SK-N-SH (cell line): ENCODE measurements at regions not wholly inside any gene's neighbourhood (a gene's known extent, or its start where the extent isn't known, plus 50 kb on each side); places are given as distances from the start of the nearest gene placed in this dataset.

Experiments used
- CTCF ChIA-PET: fragments of 300-600, 350-600 bp; formaldehyde crosslinking; extraction: SDS; loops from one replicate; lab custom pipeline; 2021; lab: Yijun Ruan, JAX
- POLR2A ChIA-PET: fragments of 350-600 bp; sonication (Branson Sonifier 250); formaldehyde crosslinking; extraction: SDS; loops from one replicate; lab custom pipeline; 2020; ENCODE audit warnings: antibody characterized with exemption, inconsistent platforms; lab: Yijun Ruan, JAX
- DNase-seq: peaks from one replicate; pipeline ENCODE4 v3.0.0; 2012
- H2AFZ ChIP-seq: fragments of 200-600 bp; sonication (generic); 2 replicates; pipeline ENCODE4 v1.8.1; 2016; ENCODE audit warnings: antibody characterized with exemption, mild to moderate bottlenecking, low read depth
- H3F3A ChIP-seq: fragments of 200-600 bp; sonication (generic); replicated peaks from 2 replicates; pipeline ENCODE3; 2016; ENCODE audit warnings: antibody characterized with exemption, mild to moderate bottlenecking; ENCODE audit not compliant: insufficient read depth
- H3K27ac ChIP-seq, 2 experiments: fragments of 200-500 bp in 1 of 2; fragments of 200-600 bp in 1 of 2; sonication (Bioruptor generic) in 1 of 2; sonication (generic), shearing (Covaris generic) in 1 of 2; 2 replicates each; pipeline versions ENCODE4 v1.5.1 to v1.6.1; 2014 to 2016; ENCODE audit warnings: low read depth in 2 of 2, inconsistent platforms in 1 of 2, low read length in 1 of 2, mild to moderate bottlenecking in 1 of 2, mixed read lengths in 1 of 2
- H3K27me3 ChIP-seq: fragments of 200-600 bp; sonication (generic), shearing (Covaris generic); 2 replicates; pipeline ENCODE4 v1.6.1; 2016; ENCODE audit warnings: mixed run types; ENCODE audit not compliant: insufficient read depth
- H3K36me3 ChIP-seq, 2 experiments: fragments of 200-500 bp in 1 of 2; fragments of 200-600 bp in 1 of 2; sonication (Bioruptor generic) in 1 of 2; sonication (generic) in 1 of 2; replicated peaks in 1 of 2; 2 replicates each; pipeline versions ENCODE3 to v1.5.1; 2014 to 2016; ENCODE audit warnings: low read length in 1 of 2, mild to moderate bottlenecking in 1 of 2; ENCODE audit not compliant: insufficient read depth in 2 of 2, control insufficient read depth in 1 of 2
- H3K4me1 ChIP-seq, 2 experiments: fragments of 200-500 bp in 1 of 2; fragments of 200-600 bp in 1 of 2; sonication (Bioruptor generic) in 1 of 2; sonication (generic), shearing (Covaris generic) in 1 of 2; 2 replicates each; pipeline versions ENCODE4 v1.5.1 to v1.6.1; 2014 to 2016; ENCODE audit warnings: low read depth in 1 of 2, low read length in 1 of 2, mixed run types in 1 of 2; ENCODE audit not compliant: insufficient read depth in 2 of 2, control insufficient read depth in 1 of 2
- H3K4me2 ChIP-seq: fragments of 200-600 bp; sonication (generic), shearing (Covaris generic); 2 replicates; pipeline ENCODE4 v1.6.1; 2017; ENCODE audit warnings: mixed run types
- H3K4me3 ChIP-seq, 2 experiments: fragments of 200-500 bp in 1 of 2; fragments of 200-600 bp in 1 of 2; sonication (Bioruptor generic) in 1 of 2; sonication (generic), shearing (Covaris generic) in 1 of 2; 2 replicates each; pipeline versions ENCODE4 v1.5.1 to v1.8.1; 2014 to 2016; ENCODE audit warnings: low read depth in 2 of 2, inconsistent platforms in 1 of 2, low read length in 1 of 2, mild to moderate bottlenecking in 1 of 2, mixed read lengths in 1 of 2, moderate library complexity in 1 of 2
- H3K79me2 ChIP-seq: fragments of 200-600 bp; sonication (generic); 2 replicates; pipeline ENCODE4 v1.8.1; 2017; ENCODE audit warnings: mild to moderate bottlenecking; ENCODE audit not compliant: insufficient read depth
- H3K9ac ChIP-seq: fragments of 200-600 bp; sonication (generic); 2 replicates; pipeline ENCODE4 v1.6.1; 2017; ENCODE audit warnings: mixed run types
- H3K9me2 ChIP-seq: fragments of 200-600 bp; sonication (generic); 2 replicates; pipeline ENCODE4 v1.6.1; 2017; ENCODE audit warnings: mixed run types
- H3K9me3 ChIP-seq: fragments of 200-600 bp; sonication (generic); 2 replicates; pipeline ENCODE4 v1.6.1; 2017; ENCODE audit warnings: mixed run types, mild to moderate bottlenecking, moderate library complexity
- H4K20me1 ChIP-seq: fragments of 200-600 bp; sonication (generic); 2 replicates; pipeline ENCODE4 v1.6.1; 2017; ENCODE audit warnings: mild to moderate bottlenecking, mixed run types; ENCODE audit not compliant: insufficient read depth
- EP300 ChIP-seq, 2 experiments: IDR thresholded peaks; 2 replicates each; pipeline versions ENCODE4 v1.4.0 to v1.6.1; 2012; ENCODE audit warnings: borderline replicate concordance in 1 of 2, low read depth in 1 of 2, low read length in 1 of 2
- EZH2phosphoT487 ChIP-seq: fragments of 200-600 bp; sonication (generic); IDR thresholded peaks from 2 replicates; pipeline ENCODE4 v1.6.1; 2017; ENCODE audit warnings: low read depth, mixed run types, mild to moderate bottlenecking, antibody characterized with exemption, moderate library complexity, borderline replicate concordance
- GATA2 ChIP-seq: sonication (generic); formaldehyde crosslinking; IDR thresholded peaks from 2 replicates; pipeline ENCODE4 v1.5.0; 2020; ENCODE audit warnings: mild to moderate bottlenecking, missing genetic modification reagents
- IRF3 ChIP-seq: fragments of 150-350 bp; IDR thresholded peaks from 2 replicates; pipeline ENCODE4 v1.6.1; 2016; ENCODE audit warnings: mild to moderate bottlenecking, low read depth, low read length
- JUND ChIP-seq: IDR thresholded peaks from 2 replicates; pipeline ENCODE4 v1.4.0; 2012
- MEF2A ChIP-seq: IDR thresholded peaks from 2 replicates; pipeline ENCODE4 v1.4.0; 2012; ENCODE audit warnings: low read depth, borderline replicate concordance
- NFIC ChIP-seq: IDR thresholded peaks from 2 replicates; pipeline ENCODE4 v1.4.0; 2012; ENCODE audit warnings: borderline replicate concordance
- NRF1 ChIP-seq: IDR thresholded peaks from 2 replicates; pipeline ENCODE4 v1.6.1; 2012; ENCODE audit warnings: low read depth, mild to moderate bottlenecking, low read length
- REST ChIP-seq: IDR thresholded peaks from 2 replicates; pipeline ENCODE4 v1.6.1; 2012; ENCODE audit warnings: mild to moderate bottlenecking, low read depth, low read length, moderate library complexity
- RFX5 ChIP-seq: IDR thresholded peaks from 2 replicates; pipeline ENCODE4 v1.6.1; 2012; ENCODE audit warnings: mild to moderate bottlenecking, improper control_type of control experiment, low read length
- SMC3 ChIP-seq: IDR thresholded peaks from 2 replicates; pipeline ENCODE4 v1.6.1; 2012; ENCODE audit warnings: low read depth, low read length, improper control_type of control experiment
- TAF1 ChIP-seq: IDR thresholded peaks from 2 replicates; pipeline ENCODE4 v1.6.1; 2012; ENCODE audit warnings: low read depth, mild to moderate bottlenecking, low read length, moderate library complexity, borderline replicate concordance
- TCF12 ChIP-seq: IDR thresholded peaks from 2 replicates; pipeline ENCODE4 v1.4.0; 2012
- TEAD4 ChIP-seq: IDR thresholded peaks from 2 replicates; pipeline ENCODE4 v1.4.0; 2012; ENCODE audit warnings: mild to moderate bottlenecking, borderline replicate concordance; ENCODE audit not compliant: insufficient read depth
- WGBS: methylation state at CpG from one replicate; pipeline ENCODE4 v1.1.6; 2017; ENCODE audit warnings: low lambda C conversion rate; 5-methylcytosine and 5-hydroxymethylcytosine counted together
- TF ChIP-seq, protein P1 (sequence below): fragments of 150-350 bp; IDR thresholded peaks from 2 replicates; pipeline ENCODE4 v1.6.1; 2017; ENCODE audit warnings: antibody characterized with exemption, low read length, low read depth, borderline replicate concordance

DNA sequence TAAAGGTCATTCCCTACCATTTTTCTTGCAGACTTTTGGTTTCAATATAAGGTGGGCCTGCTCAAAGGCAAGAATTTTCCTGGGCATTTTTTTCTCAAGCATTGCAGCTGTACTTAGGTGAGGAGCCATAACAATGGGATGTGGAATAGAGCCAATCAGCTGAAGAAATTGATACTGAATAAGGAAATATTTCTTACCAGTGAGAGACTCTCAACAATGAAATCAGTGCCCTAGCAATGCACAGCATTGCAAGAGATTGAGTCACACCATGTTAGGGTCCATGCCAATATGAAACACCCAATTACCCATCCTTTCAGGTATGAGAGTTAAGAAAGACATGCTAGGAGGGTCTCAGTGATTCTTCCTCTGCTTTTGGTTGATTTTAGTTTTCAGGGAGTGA, 237.6 kb downstream of the SOX9 start (continued):
- TF ChIP-seq REST (no peak), SMC3 (no peak), GATA2 (CRISPR knock-in tag) (no peak), NRF1 (no peak), RFX5 (no peak), JUND (peak; percentile 92)
- TF ChIP-seq, protein P1, sequence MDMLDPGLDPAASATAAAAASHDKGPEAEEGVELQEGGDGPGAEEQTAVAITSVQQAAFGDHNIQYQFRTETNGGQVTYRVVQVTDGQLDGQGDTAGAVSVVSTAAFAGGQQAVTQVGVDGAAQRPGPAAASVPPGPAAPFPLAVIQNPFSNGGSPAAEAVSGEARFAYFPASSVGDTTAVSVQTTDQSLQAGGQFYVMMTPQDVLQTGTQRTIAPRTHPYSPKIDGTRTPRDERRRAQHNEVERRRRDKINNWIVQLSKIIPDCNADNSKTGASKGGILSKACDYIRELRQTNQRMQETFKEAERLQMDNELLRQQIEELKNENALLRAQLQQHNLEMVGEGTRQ: no peak

- Histone ChIP-seq H3K4me3 (no peak overlapping the region), H3K9me2 (no peaks in the 10 kb centered on the region), H3K4me2 (no peak overlapping the region), H3K9ac (0 out of 2 replicates have a peak overlapping the region, but pooled peaks have one; percentile 0), H3K36me3 (no peaks in the 10 kb centered on the region), H2AFZ (no peak overlapping the region), H3K9me3 (no peaks in the 10 kb centered on the region; the same call in 1 of the 2 replicates), H3K79me2 (no peaks in the 10 kb centered on the region), H3K27ac (peak overlapping the region in 1 of 2 experiments; percentile 53; a peak in 2 of 4 replicates), H3K4me1 (peaks cover 27 to 30% of the 10 kb centered on the region in 2 experiments), H3K27me3 (no peaks in the 10 kb centered on the region), H4K20me1 (no peaks in the 10 kb centered on the region), H3F3A (peaks cover 9% of the 10 kb centered on the region)
- TF ChIP-seq RFX5 (no peak), NFIC (peak; percentile 14; the same call in 1 of the 2 replicates)
- no peak for DNase-seq
- ChIA-PET CTCF (interaction anchor here (1.1 to 2.1 kb wide), 3 partner anchors 10 to 80 kb away, joined by 3 to 6 read pairs (median 3); no protein-coding TSS in a partner anchor), POLR2A (no interaction called here)
- 94% methylated on average over 2 of the region's 2 CpGs for WGBS
Observed at GRCh38 chr17:72359274-72359673, 238.5 kb downstream of the SOX9 start.

- Histone ChIP-seq H3K4me1 (peaks cover 30 to 31% of the 10 kb centered on the region in 2 experiments), H4K20me1 (no peaks in the 10 kb centered on the region), H3K79me2 (no peaks in the 10 kb centered on the region), H3F3A (peaks cover 9% of the 10 kb centered on the region), H2AFZ (no peak overlapping the region), H3K9ac (no peak overlapping the region), H3K9me2 (no peaks in the 10 kb centered on the region), H3K9me3 (no peaks in the 10 kb centered on the region; the same call in 1 of the 2 replicates), H3K36me3 (no peaks in the 10 kb centered on the region), H3K4me3 (no peak overlapping the region), H3K4me2 (no peak overlapping the region), H3K27ac (no peak overlapping the region), H3K27me3 (no peaks in the 10 kb centered on the region)
- no peak for DNase-seq
- 90% methylated on average over 5 of the region's 5 CpGs for WGBS
- ChIA-PET CTCF (interaction anchor here (1.1 to 2.1 kb wide), 2 partner anchors 10 to 81 kb away, joined by 3 to 6 read pairs; no protein-coding TSS in a partner anchor), POLR2A (no interaction called here)
- TF ChIP-seq RFX5: no peak
- TF ChIP-seq TEAD4: no peak
- TF ChIP-seq IRF3: no peak
- no peak for TF ChIP-seq TAF1
- TF ChIP-seq EP300 (IDR thresholded peaks at IDR 0.05; ENCODE audit: borderline replicate concordance in 1 of 2, low read depth in 1 of 2, low read length in 1 of 2): no peak
- TF ChIP-seq TCF12: no peak
- TF ChIP-seq MEF2A: no peak
- TF ChIP-seq EZH2phosphoT487: no peak
- TF ChIP-seq NFIC: no peak
- TF ChIP-seq REST: no peak
Observed at GRCh38 chr17:72359811-72360210, 239.0 kb downstream of the SOX9 start.
